HepG2 (cell line): ENCODE measurements at regions not wholly inside any gene's neighbourhood (a gene's known extent, or its start where the extent isn't known, plus 50 kb on each side); places are given as distances from the start of the nearest gene placed in this dataset.
A peak's percentile ranks its signal among the peaks of the same experiment; 100 is the strongest.

Experiments used
- FOSL2 ChIP-seq: sonication (generic); formaldehyde crosslinking; IDR thresholded peaks from 2 replicates; pipeline ENCODE4 v1.4.0; 2020; ENCODE audit warnings: missing genetic modification reagents
- MYC ChIP-seq: sonication (generic); formaldehyde crosslinking; IDR thresholded peaks from 2 replicates; pipeline ENCODE4 v1.9.0; 2021; ENCODE audit warnings: missing genetic modification reagents, borderline replicate concordance
- SMC3 ChIP-seq: IDR thresholded peaks from 2 replicates; pipeline ENCODE4 v1.6.1; 2011; ENCODE audit warnings: low read length, improper control_type of control experiment
- STAG1 ChIP-seq: sonication (generic); formaldehyde crosslinking; IDR thresholded peaks from 2 replicates; pipeline ENCODE4 v1.4.0; 2020; ENCODE audit warnings: missing genetic modification reagents
- TF ChIP-seq, protein P1 (sequence below): sonication (generic); formaldehyde crosslinking; IDR thresholded peaks from 2 replicates; pipeline ENCODE4 v1.4.0; 2020; ENCODE audit warnings: missing genetic modification reagents
- TF ChIP-seq, protein P2 (sequence below), 2 experiments: sonication (generic) in 1 of 2; formaldehyde crosslinking in 1 of 2; IDR thresholded peaks; 2 replicates each; pipeline versions ENCODE4 v1.5.1 to v1.6.1; 2011 to 2020; ENCODE audit warnings: borderline replicate concordance in 1 of 2, low read depth in 1 of 2, low read length in 1 of 2, mild to moderate bottlenecking in 1 of 2, missing genetic modification reagents in 1 of 2, moderate library complexity in 1 of 2

DNA sequence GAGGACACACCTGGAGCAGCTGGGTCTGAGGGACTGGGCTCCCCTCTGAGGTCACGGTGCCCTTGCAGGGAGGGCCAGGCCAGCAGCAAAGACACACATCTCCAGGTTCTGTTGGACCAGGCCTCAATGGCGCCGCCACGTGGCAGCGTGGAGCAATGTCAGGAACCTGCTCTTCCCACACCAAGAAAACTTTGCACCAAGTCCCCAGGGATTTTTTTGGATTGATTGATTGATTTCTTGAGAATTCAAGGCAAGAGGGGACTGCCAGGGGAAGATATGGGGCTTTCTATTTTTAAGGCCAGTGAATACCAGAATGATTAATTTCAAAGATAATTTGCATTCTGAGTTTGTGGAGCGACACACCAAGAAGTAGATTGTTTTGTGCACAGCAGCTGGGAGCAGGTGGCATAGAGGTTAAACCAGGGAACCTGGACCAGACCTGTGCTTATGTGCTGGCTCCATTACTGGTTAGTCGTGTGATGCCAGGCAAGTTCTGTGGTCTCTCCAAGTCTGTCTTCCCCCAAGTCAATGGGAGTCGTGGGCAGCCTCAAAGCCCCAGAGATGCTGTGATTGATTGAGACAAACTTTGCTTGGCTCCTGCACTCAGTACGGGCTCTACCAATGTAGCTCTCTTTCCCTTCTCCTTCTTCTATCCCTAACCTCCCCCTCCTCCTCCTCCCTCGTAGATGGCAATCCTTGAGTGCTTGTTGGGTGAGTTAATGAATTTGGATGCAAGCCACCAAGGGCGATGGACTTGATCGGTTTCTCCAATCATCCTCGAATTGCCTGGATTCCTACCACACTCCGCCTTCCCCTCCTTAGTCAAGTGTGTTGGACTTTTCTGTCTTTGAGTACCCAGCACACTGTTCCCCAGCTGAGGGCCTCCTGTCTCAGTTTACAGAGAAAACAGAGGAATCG lies 96.2 kb upstream of the TRPM1 start (continued):
- peak; percentile 77 for TF ChIP-seq SMC3
- TF ChIP-seq, protein P1, sequence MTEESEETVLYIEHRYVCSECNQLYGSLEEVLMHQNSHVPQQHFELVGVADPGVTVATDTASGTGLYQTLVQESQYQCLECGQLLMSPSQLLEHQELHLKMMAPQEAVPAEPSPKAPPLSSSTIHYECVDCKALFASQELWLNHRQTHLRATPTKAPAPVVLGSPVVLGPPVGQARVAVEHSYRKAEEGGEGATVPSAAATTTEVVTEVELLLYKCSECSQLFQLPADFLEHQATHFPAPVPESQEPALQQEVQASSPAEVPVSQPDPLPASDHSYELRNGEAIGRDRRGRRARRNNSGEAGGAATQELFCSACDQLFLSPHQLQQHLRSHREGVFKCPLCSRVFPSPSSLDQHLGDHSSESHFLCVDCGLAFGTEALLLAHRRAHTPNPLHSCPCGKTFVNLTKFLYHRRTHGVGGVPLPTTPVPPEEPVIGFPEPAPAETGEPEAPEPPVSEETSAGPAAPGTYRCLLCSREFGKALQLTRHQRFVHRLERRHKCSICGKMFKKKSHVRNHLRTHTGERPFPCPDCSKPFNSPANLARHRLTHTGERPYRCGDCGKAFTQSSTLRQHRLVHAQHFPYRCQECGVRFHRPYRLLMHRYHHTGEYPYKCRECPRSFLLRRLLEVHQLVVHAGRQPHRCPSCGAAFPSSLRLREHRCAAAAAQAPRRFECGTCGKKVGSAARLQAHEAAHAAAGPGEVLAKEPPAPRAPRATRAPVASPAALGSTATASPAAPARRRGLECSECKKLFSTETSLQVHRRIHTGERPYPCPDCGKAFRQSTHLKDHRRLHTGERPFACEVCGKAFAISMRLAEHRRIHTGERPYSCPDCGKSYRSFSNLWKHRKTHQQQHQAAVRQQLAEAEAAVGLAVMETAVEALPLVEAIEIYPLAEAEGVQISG (CRISPR knock-in tag), result 0 out of 2 replicates have a peak, but pooled peaks have one; percentile 4
- TF ChIP-seq STAG1 (CRISPR knock-in tag), result peak; percentile 83
- 0 out of 2 replicates have a peak, but pooled peaks have one; percentile 9 for TF ChIP-seq FOSL2 (CRISPR knock-in tag)
- TF ChIP-seq MYC (CRISPR knock-in tag), result peak; percentile 19; the same call in 1 of the 2 replicates
- TF ChIP-seq, protein P2, sequence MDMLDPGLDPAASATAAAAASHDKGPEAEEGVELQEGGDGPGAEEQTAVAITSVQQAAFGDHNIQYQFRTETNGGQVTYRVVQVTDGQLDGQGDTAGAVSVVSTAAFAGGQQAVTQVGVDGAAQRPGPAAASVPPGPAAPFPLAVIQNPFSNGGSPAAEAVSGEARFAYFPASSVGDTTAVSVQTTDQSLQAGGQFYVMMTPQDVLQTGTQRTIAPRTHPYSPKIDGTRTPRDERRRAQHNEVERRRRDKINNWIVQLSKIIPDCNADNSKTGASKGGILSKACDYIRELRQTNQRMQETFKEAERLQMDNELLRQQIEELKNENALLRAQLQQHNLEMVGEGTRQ (IDR thresholded peaks at IDR 0.05; ENCODE audit: low read depth, low read length), result no peak
- TF ChIP-seq, protein P2 (CRISPR knock-in tag; IDR thresholded peaks at IDR 0.05; ENCODE audit: borderline replicate concordance), result no peak
